NCI-H2171 treated with DMSO at 0.1 percent for 48 hours (cell line): ENCODE measurements at regions not wholly inside any gene's neighbourhood (a gene's known extent, or its start where the extent isn't known, plus 50 kb on each side); places are given as distances from the start of the nearest gene placed in this dataset.
"Not testable (repeated sequence)": the region's sequence is repeated elsewhere in the genome, so short reads cannot be mapped to it uniquely, and the experiment has no call there.

ENCODE experiments used
- DNase-seq: peaks from one replicate; lab custom pipeline; 2025; lab: John Stamatoyannopoulos, UW

- DNase-seq = not testable (repeated sequence)
These were observed 302.1 kb downstream of the PCDH11X start for GRCh38 chrX:92081250-92081649.

DNA sequence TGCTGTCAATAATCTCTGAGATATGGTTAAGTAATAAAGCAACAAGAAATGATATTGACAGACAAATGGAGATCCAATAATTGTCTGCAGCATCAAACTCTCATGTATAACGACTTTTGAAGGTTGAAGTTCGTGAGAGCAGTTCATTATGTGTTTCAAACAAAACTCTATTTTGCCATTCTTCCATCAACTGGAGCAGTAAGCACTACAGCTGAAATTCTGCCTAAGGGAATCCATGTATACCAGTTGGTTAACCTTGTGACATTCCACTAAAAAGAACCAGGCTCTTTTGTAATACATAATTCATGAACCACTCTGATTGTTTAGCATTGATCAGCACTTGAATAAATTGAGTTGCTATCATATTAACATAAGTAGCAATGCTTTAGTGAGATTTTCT, 311.6 kb downstream of the PCDH11X start:
- not testable (repeated sequence) for DNase-seq

DNA sequence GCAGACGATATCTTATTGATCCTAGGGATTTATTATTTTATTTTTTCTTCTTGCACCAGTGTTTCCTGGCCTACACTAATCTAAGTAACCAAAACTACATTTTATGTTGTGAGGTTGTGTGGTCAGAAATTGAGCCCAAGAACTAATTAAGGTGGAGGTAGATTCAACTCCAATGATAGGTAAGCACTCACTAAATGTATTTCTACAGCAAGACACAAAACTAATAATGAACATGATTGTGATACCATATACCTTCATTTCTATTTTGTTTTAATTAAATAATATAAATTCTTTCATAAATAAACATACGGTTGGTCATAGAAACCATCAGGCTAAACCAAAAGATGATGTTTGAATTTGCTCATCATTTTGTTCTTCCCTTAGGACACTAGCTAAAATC, 319.0 kb downstream of the PCDH11X start:
- DNase-seq = not testable (repeated sequence)

DNA sequence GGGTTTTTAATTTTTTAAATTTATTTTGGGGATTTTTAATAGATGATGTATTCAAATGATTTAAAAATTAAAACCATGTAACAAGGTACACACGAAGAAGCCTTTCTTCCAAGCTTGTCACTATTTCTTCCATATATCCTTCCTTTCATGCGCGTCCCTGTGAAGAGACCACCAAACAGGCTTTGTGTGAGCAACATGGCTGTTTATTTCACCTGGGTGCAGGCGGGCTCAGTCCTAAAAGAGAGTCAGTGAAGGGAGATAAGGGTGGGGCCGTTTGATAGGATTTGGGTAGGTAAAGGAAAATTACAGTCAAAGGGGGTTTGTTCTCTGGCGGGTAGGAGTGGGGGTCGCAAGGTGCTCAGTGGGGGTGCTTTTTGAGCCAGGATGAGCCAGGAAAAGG, 320.9 kb downstream of the PCDH11X start:
- DNase-seq = not testable (repeated sequence)

DNA sequence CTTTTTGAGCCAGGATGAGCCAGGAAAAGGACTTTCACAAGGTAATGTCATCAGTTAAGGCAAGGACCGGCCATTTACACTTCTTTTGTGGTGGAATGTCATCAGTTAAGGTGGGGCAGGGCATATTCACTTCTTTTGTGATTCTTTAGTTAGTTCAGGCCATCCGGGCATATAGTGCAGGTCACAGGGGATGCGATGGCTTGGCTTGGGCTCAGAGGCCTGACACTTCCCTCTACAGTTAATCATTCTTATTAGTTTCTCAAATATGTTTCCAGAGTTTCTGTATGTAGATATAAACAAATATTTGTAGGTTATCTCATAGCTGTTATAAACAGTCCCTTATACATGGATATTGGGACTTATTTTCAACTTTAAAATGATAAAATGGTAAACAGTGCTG, 326.5 kb downstream of the PCDH11X start:
- DNase-seq = not testable (repeated sequence)

DNA sequence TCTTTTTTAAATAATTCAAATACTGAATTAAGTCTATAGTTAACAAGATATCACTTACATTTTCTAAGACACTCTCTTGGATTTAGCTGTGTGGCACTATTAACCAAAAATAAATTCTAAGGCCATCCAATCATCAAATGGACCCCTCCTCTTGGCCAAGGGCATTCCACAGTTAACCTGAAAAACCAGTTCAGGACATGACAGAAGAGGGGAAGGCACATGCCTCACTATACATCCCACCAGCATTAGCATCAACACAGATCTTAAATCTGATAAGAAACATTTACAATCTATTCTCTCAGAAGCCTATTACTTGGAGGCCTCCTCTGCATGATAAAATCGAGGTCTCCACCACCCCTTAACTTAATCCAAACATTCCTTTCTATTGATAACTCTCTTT, 327.5 kb downstream of the PCDH11X start:
- not testable (repeated sequence) for DNase-seq

DNA sequence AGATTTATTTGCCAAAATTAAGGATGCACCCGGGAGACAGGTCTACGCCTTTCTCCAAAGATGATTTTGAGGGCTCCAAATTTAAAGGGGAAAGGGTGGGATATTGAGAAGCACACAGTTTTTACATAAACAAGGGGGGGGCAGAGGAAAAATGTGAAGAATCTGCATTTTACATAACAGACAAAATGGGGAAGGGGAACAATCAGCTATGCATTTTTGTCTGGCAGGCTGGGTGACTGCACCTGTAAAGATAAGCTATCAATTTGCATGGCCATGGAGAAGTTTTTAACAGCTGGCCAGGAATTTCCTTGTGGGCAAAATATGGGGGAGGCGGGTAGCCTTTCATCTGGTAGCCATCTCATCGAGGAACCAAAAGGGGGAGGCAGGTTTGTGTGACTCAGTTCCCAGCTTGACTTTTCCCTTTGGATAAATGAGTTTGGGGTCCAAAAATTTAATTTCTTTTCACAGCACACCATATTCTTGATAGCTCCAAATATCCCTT, 331.3 kb downstream of the PCDH11X start:
- not testable (repeated sequence) for DNase-seq

DNA sequence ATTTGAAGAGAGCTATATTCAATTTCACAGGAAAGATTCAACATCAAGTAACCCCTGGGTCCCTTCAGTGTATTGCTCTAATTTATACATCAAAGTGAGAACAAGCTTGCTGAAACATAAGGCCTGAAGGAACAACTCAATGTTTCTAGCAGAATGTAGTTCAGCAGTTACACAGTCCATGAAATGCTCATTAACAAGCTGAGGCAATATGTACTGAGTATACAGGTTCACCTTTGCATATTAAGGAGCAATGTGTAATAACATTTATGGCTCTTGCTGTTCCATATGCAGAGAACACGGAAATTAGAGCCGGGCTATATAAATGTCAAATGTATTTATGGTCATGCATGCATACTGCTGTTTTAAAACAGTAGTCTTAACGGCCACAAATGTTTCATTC, 338.5 kb downstream of the PCDH11X start:
- not testable (repeated sequence) for DNase-seq

DNA sequence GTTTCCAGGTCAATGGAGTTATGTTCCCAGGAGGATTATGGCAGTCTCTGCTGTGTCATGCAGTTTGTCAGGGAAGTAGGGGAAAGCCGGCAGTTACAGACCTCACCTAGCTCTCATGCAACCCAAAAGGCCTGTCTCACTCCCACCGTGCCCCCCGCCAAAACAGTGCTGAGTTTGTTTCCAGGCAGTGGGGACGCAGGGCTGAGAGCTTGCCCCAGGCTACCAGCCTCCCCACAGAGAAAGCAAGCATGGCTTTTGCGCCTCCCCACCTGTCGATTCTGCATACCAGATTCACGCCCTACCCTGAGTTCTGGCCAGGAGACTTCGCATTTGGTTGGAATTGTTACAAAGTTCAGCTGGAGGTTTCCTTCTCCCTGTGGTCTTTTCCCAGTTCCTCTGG, 383.9 kb downstream of the PCDH11X start:
- DNase-seq = peak; percentile 32

GRCh38 chrX:92209936-92210335, 430.8 kb downstream of the PCDH11X start:
- DNase-seq = no peak

DNA sequence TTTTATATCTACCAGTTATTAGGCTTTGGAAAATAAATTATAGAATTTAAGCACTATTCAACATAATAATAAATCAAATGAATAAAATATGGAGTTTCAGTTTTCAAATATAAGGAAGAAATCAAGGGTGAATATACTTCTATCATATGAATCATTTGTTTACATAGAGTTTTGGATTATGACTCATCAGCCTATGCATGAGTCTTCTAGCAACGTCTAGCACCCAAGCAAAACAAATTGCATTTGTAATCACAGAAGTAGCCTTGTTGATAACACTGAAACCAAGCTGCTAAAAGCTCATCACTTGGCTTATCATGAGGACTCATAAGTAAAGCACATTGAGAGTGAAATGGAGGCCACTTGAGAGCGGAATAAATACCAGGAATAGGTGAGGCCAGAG, 434.6 kb downstream of the PCDH11X start:
- DNase-seq = peak; percentile 41

- DNase-seq = not testable (repeated sequence)
These were observed 435.8 kb downstream of the PCDH11X start for GRCh38 chrX:92215011-92215410.

DNA sequence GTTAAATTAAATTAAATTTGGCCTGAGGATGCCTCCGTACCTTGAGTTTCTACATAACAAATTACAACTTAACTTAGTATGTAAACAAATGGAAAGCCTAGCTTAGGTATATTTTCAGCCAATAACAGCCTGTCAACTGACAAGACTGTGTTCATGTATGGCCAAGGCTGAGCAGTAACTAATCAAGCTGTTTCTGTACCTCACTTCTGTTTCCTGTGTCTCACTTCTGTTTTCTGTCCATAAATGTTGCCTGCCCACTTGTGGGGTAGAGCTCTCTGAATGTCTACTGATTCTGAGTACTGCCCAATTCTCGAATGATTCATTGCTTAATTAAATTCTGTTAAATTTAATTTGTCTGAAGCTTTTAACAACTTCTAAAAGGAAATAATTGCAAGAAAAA, 445.2 kb downstream of the PCDH11X start:
- no peak for DNase-seq

- DNase-seq = no peak
These were observed 451.5 kb downstream of the PCDH11X start for GRCh38 chrX:92230628-92231027.

DNA sequence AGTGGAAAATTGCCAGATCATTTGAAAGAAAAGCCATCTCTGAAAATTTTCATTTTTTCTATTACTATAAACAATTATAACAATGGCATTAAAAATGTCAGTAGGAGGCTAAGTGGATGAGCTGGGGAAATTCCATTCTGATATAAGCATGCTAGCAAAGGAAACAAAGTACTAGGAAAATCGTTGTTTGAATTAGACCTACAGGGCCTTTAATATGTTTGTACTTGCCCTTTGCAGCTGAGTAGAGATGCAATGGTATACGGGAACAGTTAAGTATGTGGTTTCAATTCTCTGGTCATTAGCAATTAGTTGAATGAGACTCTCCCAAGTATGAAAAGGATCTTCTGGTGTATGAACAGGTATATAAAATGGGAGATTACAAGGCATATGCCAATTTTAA, 452.2 kb downstream of the PCDH11X start:
- no peak for DNase-seq

- DNase-seq = peak; percentile 1
These were observed 453.0 kb downstream of the PCDH11X start for GRCh38 chrX:92232182-92232581.

- DNase-seq = no peak
These were observed 462.1 kb downstream of the PCDH11X start for GRCh38 chrX:92241249-92241648.

- DNase-seq = no peak
These were observed 467.9 kb downstream of the PCDH11X start for GRCh38 chrX:92247076-92247475.

- DNase-seq = no peak
These were observed 469.9 kb downstream of the PCDH11X start for GRCh38 chrX:92249125-92249524.

GRCh38 chrX:92260102-92260501, 480.9 kb downstream of the PCDH11X start:
- no peak for DNase-seq

DNA sequence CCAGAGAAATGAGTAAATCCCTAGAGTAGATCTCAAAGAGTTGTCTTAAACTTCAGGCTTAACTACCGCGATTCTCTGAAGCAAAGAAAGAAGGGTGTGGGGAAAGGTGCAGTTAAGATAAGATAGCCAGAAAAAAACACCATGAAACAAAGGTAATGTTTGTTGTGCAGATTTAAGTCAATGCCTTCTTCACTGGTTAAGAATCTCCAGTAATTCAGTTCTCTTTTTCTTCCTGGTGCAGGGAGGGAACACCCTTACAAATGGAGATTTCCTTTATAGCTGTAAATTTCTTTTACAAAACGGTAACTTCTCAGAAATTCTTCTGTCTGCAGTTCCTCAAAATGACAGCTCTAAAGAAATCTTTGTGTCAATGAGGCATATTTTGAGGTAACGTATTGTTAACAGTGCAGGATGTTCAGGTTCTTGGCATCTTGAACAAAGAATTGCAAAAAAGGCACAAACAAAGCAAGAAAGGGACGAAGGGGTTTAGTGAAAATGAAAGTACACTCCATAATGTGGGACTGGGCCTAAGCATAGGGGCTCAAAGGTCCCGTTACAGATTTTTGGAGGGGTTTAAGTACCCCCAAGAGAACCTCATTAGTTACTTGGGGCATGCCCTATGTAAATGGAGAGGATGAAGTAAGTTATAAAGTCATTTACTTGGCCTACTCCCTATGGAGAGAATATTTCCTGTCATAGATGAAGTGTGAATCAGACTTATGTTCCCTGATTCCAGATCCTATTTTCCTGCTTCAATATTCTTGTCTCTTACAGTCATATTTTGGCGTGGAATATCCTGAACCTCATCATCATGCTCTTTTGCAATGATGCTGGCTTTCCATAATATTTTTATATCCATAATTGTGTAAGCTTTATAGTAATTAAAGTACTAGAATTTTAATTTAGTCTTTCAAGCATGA, 492.0 kb downstream of the PCDH11X start:
- DNase-seq = no peak

- DNase-seq = not testable (repeated sequence)
These were observed 499.4 kb downstream of the PCDH11X start for GRCh38 chrX:92278556-92278955.

GRCh38 chrX:92280347-92280746, 501.2 kb downstream of the PCDH11X start:
- DNase-seq = not testable (repeated sequence)

- no peak for DNase-seq
These were observed 504.1 kb downstream of the PCDH11X start for GRCh38 chrX:92283308-92283707.
